ENCODE measurements at regions not wholly inside any gene's neighbourhood (a gene's known extent, or its start where the extent isn't known, plus 50 kb on each side); places are given as distances from the start of the nearest gene placed in this dataset.

- no peaks in the 10 kb centered on the region for H3K4me1 ChIP-seq (ENCODE audit: control insufficient read depth, insufficient read depth, low read length)
- H3K27ac ChIP-seq (ENCODE audit: low read length): no peak overlapping the region
- no peak overlapping the region for H3K4me3 ChIP-seq (ENCODE audit: low read length)
- no peak for DNase-seq (ENCODE audit: low read depth, low spot score)
- no peaks in the 10 kb centered on the region for H3K9me3 ChIP-seq (ENCODE audit: control insufficient read depth, insufficient read depth, low read length)
- H3K36me3 ChIP-seq (ENCODE audit: control insufficient read depth, insufficient read depth, low read length): no peaks in the 10 kb centered on the region
- H3K27me3 ChIP-seq (ENCODE audit: control insufficient read depth, insufficient read depth, low read length): no peaks in the 10 kb centered on the region
- no CpG with 5 or more reads among the region's 3 CpGs for WGBS (ENCODE audit: insufficient coverage, insufficient read length)
These were observed 278.9 kb downstream of the ZWINT start for GRCh38 chr10:56082169-56082568.

GRCh38 chr10:56068473-56069263 lies 292.4 kb downstream of the ZWINT start:
- Histone ChIP-seq H3K36me3 (ENCODE audit: control insufficient read depth, insufficient read depth, low read length) (no peaks in the 10 kb centered on the region), H3K9me3 (ENCODE audit: control insufficient read depth, insufficient read depth, low read length) (no peaks in the 10 kb centered on the region), H3K4me3 (ENCODE audit: low read length) (no peak overlapping the region), H3K4me1 (ENCODE audit: control insufficient read depth, insufficient read depth, low read length) (no peaks in the 10 kb centered on the region), H3K27ac (ENCODE audit: low read length) (no peak overlapping the region), H3K27me3 (ENCODE audit: control insufficient read depth, insufficient read depth, low read length) (no peaks in the 10 kb centered on the region)
- no peak for DNase-seq (ENCODE audit: low read depth, low spot score)
- no CpG with 5 or more reads among the region's 12 CpGs for WGBS (ENCODE audit: insufficient coverage, insufficient read length)

- H3K36me3 ChIP-seq (ENCODE audit: control insufficient read depth, insufficient read depth, low read length): no peaks in the 10 kb centered on the region
- no peak overlapping the region for H3K27ac ChIP-seq (ENCODE audit: low read length)
- no peaks in the 10 kb centered on the region for H3K27me3 ChIP-seq (ENCODE audit: control insufficient read depth, insufficient read depth, low read length)
- H3K4me3 ChIP-seq (ENCODE audit: low read length): no peak overlapping the region
- H3K9me3 ChIP-seq (ENCODE audit: control insufficient read depth, insufficient read depth, low read length): no peaks in the 10 kb centered on the region
- no peak for DNase-seq (ENCODE audit: low read depth, low spot score)
- no CpG with 5 or more reads among the region's 2 CpGs for WGBS (ENCODE audit: insufficient coverage, insufficient read length)
- H3K4me1 ChIP-seq (ENCODE audit: control insufficient read depth, insufficient read depth, low read length): no peaks in the 10 kb centered on the region
These were observed 293.0 kb downstream of the ZWINT start for GRCh38 chr10:56068040-56068439.

GRCh38 chr10:56063642-56064041 lies 297.4 kb downstream of the ZWINT start:
- no peak overlapping the region for H3K4me3 ChIP-seq (ENCODE audit: low read length)
- H3K36me3 ChIP-seq (ENCODE audit: control insufficient read depth, insufficient read depth, low read length): no peaks in the 10 kb centered on the region
- no peaks in the 10 kb centered on the region for H3K27me3 ChIP-seq (ENCODE audit: control insufficient read depth, insufficient read depth, low read length)
- no peak for DNase-seq (ENCODE audit: low read depth, low spot score)
- WGBS (ENCODE audit: insufficient coverage, insufficient read length): no CpG with 5 or more reads among the region's 1 CpG
- H3K9me3 ChIP-seq (ENCODE audit: control insufficient read depth, insufficient read depth, low read length): no peaks in the 10 kb centered on the region
- H3K27ac ChIP-seq (ENCODE audit: low read length): no peak overlapping the region
- no peaks in the 10 kb centered on the region for H3K4me1 ChIP-seq (ENCODE audit: control insufficient read depth, insufficient read depth, low read length)

- no CpG with 5 or more reads among the region's 2 CpGs for WGBS (ENCODE audit: insufficient coverage, insufficient read length)
- Histone ChIP-seq H3K4me1 (ENCODE audit: control insufficient read depth, insufficient read depth, low read length) (no peaks in the 10 kb centered on the region), H3K36me3 (ENCODE audit: control insufficient read depth, insufficient read depth, low read length) (no peaks in the 10 kb centered on the region), H3K27ac (ENCODE audit: low read length) (no peak overlapping the region), H3K9me3 (ENCODE audit: control insufficient read depth, insufficient read depth, low read length) (no peaks in the 10 kb centered on the region), H3K27me3 (ENCODE audit: control insufficient read depth, insufficient read depth, low read length) (no peaks in the 10 kb centered on the region), H3K4me3 (ENCODE audit: low read length) (no peak overlapping the region)
- DNase-seq (ENCODE audit: low read depth, low spot score): no peak
These were observed 303.2 kb downstream of the ZWINT start for GRCh38 chr10:56057860-56058259.

GRCh38 chr10:56035489-56035888 lies 325.6 kb downstream of the ZWINT start:
- no CpG with 5 or more reads among the region's 8 CpGs for WGBS (ENCODE audit: insufficient coverage, insufficient read length)
- no peaks in the 10 kb centered on the region for H3K9me3 ChIP-seq (ENCODE audit: control insufficient read depth, insufficient read depth, low read length)
- no peaks in the 10 kb centered on the region for H3K36me3 ChIP-seq (ENCODE audit: control insufficient read depth, insufficient read depth, low read length)
- DNase-seq (ENCODE audit: low read depth, low spot score): no peak
- H3K4me1 ChIP-seq (ENCODE audit: control insufficient read depth, insufficient read depth, low read length): no peaks in the 10 kb centered on the region
- no peaks in the 10 kb centered on the region for H3K27me3 ChIP-seq (ENCODE audit: control insufficient read depth, insufficient read depth, low read length)
- H3K4me3 ChIP-seq (ENCODE audit: low read length): no peak overlapping the region
- H3K27ac ChIP-seq (ENCODE audit: low read length): no peak overlapping the region

- Histone ChIP-seq H3K36me3 (ENCODE audit: control insufficient read depth, insufficient read depth, low read length) (no peaks in the 10 kb centered on the region), H3K27ac (ENCODE audit: low read length) (no peak overlapping the region), H3K4me3 (ENCODE audit: low read length) (no peak overlapping the region), H3K9me3 (ENCODE audit: control insufficient read depth, insufficient read depth, low read length) (no peaks in the 10 kb centered on the region), H3K27me3 (ENCODE audit: control insufficient read depth, insufficient read depth, low read length) (no peaks in the 10 kb centered on the region), H3K4me1 (ENCODE audit: control insufficient read depth, insufficient read depth, low read length) (no peaks in the 10 kb centered on the region)
- no peak for DNase-seq (ENCODE audit: low read depth, low spot score)
- WGBS (ENCODE audit: insufficient coverage, insufficient read length): no CpG with 5 or more reads among the region's 5 CpGs
These were observed 332.5 kb downstream of the ZWINT start for GRCh38 chr10:56028298-56029132.

GRCh38 chr10:56012101-56012500 lies 349.0 kb downstream of the ZWINT start:
- Histone ChIP-seq H3K4me1 (ENCODE audit: control insufficient read depth, insufficient read depth, low read length) (no peaks in the 10 kb centered on the region), H3K4me3 (ENCODE audit: low read length) (no peak overlapping the region), H3K36me3 (ENCODE audit: control insufficient read depth, insufficient read depth, low read length) (no peaks in the 10 kb centered on the region), H3K27me3 (ENCODE audit: control insufficient read depth, insufficient read depth, low read length) (no peaks in the 10 kb centered on the region), H3K27ac (ENCODE audit: low read length) (no peak overlapping the region), H3K9me3 (ENCODE audit: control insufficient read depth, insufficient read depth, low read length) (no peaks in the 10 kb centered on the region)
- DNase-seq (ENCODE audit: low read depth, low spot score): no peak

- DNase-seq (ENCODE audit: low read depth, low spot score): no peak
- WGBS (ENCODE audit: insufficient coverage, insufficient read length): 100% methylated on average over 1 of the region's 2 CpGs
- Histone ChIP-seq H3K27ac (ENCODE audit: low read length) (no peak overlapping the region), H3K9me3 (ENCODE audit: control insufficient read depth, insufficient read depth, low read length) (no peaks in the 10 kb centered on the region), H3K27me3 (ENCODE audit: control insufficient read depth, insufficient read depth, low read length) (no peaks in the 10 kb centered on the region), H3K4me3 (ENCODE audit: low read length) (no peak overlapping the region), H3K4me1 (ENCODE audit: control insufficient read depth, insufficient read depth, low read length) (no peaks in the 10 kb centered on the region), H3K36me3 (ENCODE audit: control insufficient read depth, insufficient read depth, low read length) (no peaks in the 10 kb centered on the region)
These were observed 357.5 kb downstream of the ZWINT start for GRCh38 chr10:56003555-56003954.

- Histone ChIP-seq H3K27me3 (ENCODE audit: control insufficient read depth, insufficient read depth, low read length) (no peaks in the 10 kb centered on the region), H3K4me3 (ENCODE audit: low read length) (no peak overlapping the region), H3K36me3 (ENCODE audit: control insufficient read depth, insufficient read depth, low read length) (no peaks in the 10 kb centered on the region), H3K9me3 (ENCODE audit: control insufficient read depth, insufficient read depth, low read length) (no peaks in the 10 kb centered on the region), H3K27ac (ENCODE audit: low read length) (no peak overlapping the region), H3K4me1 (ENCODE audit: control insufficient read depth, insufficient read depth, low read length) (no peaks in the 10 kb centered on the region)
- DNase-seq (ENCODE audit: low read depth, low spot score): no peak
- no CpG with 5 or more reads among the region's 3 CpGs for WGBS (ENCODE audit: insufficient coverage, insufficient read length)
These were observed 371.9 kb downstream of the ZWINT start for GRCh38 chr10:55989188-55989587.
